SK-N-SH (cell line): ENCODE measurements at regions not wholly inside any gene's neighbourhood (a gene's known extent, or its start where the extent isn't known, plus 50 kb on each side); places are given as distances from the start of the nearest gene placed in this dataset.

Source experiments
- CTCF ChIA-PET: fragments of 300-600, 350-600 bp; formaldehyde crosslinking; extraction: SDS; loops from one replicate; lab custom pipeline; 2021; lab: Yijun Ruan, JAX
- POLR2A ChIA-PET: fragments of 350-600 bp; sonication (Branson Sonifier 250); formaldehyde crosslinking; extraction: SDS; loops from one replicate; lab custom pipeline; 2020; ENCODE audit warnings: antibody characterized with exemption, inconsistent platforms; lab: Yijun Ruan, JAX
- DNase-seq: peaks from one replicate; pipeline ENCODE4 v3.0.0; 2012
- H2AFZ ChIP-seq: fragments of 200-600 bp; sonication (generic); 2 replicates; pipeline ENCODE4 v1.8.1; 2016; ENCODE audit warnings: antibody characterized with exemption, mild to moderate bottlenecking, low read depth
- H3F3A ChIP-seq: fragments of 200-600 bp; sonication (generic); replicated peaks from 2 replicates; pipeline ENCODE3; 2016; ENCODE audit warnings: antibody characterized with exemption, mild to moderate bottlenecking; ENCODE audit not compliant: insufficient read depth
- H3K27ac ChIP-seq, 2 experiments: fragments of 200-500 bp in 1 of 2; fragments of 200-600 bp in 1 of 2; sonication (Bioruptor generic) in 1 of 2; sonication (generic), shearing (Covaris generic) in 1 of 2; 2 replicates each; pipeline versions ENCODE4 v1.5.1 to v1.6.1; 2014 to 2016; ENCODE audit warnings: low read depth in 2 of 2, inconsistent platforms in 1 of 2, low read length in 1 of 2, mild to moderate bottlenecking in 1 of 2, mixed read lengths in 1 of 2
- H3K27me3 ChIP-seq: fragments of 200-600 bp; sonication (generic), shearing (Covaris generic); 2 replicates; pipeline ENCODE4 v1.6.1; 2016; ENCODE audit warnings: mixed run types; ENCODE audit not compliant: insufficient read depth
- H3K36me3 ChIP-seq, 2 experiments: fragments of 200-500 bp in 1 of 2; fragments of 200-600 bp in 1 of 2; sonication (Bioruptor generic) in 1 of 2; sonication (generic) in 1 of 2; replicated peaks in 1 of 2; 2 replicates each; pipeline versions ENCODE3 to v1.5.1; 2014 to 2016; ENCODE audit warnings: low read length in 1 of 2, mild to moderate bottlenecking in 1 of 2; ENCODE audit not compliant: insufficient read depth in 2 of 2, control insufficient read depth in 1 of 2
- H3K4me1 ChIP-seq, 2 experiments: fragments of 200-500 bp in 1 of 2; fragments of 200-600 bp in 1 of 2; sonication (Bioruptor generic) in 1 of 2; sonication (generic), shearing (Covaris generic) in 1 of 2; 2 replicates each; pipeline versions ENCODE4 v1.5.1 to v1.6.1; 2014 to 2016; ENCODE audit warnings: low read depth in 1 of 2, low read length in 1 of 2, mixed run types in 1 of 2; ENCODE audit not compliant: insufficient read depth in 2 of 2, control insufficient read depth in 1 of 2
- H3K4me2 ChIP-seq: fragments of 200-600 bp; sonication (generic), shearing (Covaris generic); 2 replicates; pipeline ENCODE4 v1.6.1; 2017; ENCODE audit warnings: mixed run types
- H3K4me3 ChIP-seq, 2 experiments: fragments of 200-500 bp in 1 of 2; fragments of 200-600 bp in 1 of 2; sonication (Bioruptor generic) in 1 of 2; sonication (generic), shearing (Covaris generic) in 1 of 2; 2 replicates each; pipeline versions ENCODE4 v1.5.1 to v1.8.1; 2014 to 2016; ENCODE audit warnings: low read depth in 2 of 2, inconsistent platforms in 1 of 2, low read length in 1 of 2, mild to moderate bottlenecking in 1 of 2, mixed read lengths in 1 of 2, moderate library complexity in 1 of 2
- H3K79me2 ChIP-seq: fragments of 200-600 bp; sonication (generic); 2 replicates; pipeline ENCODE4 v1.8.1; 2017; ENCODE audit warnings: mild to moderate bottlenecking; ENCODE audit not compliant: insufficient read depth
- H3K9ac ChIP-seq: fragments of 200-600 bp; sonication (generic); 2 replicates; pipeline ENCODE4 v1.6.1; 2017; ENCODE audit warnings: mixed run types
- H3K9me2 ChIP-seq: fragments of 200-600 bp; sonication (generic); 2 replicates; pipeline ENCODE4 v1.6.1; 2017; ENCODE audit warnings: mixed run types
- H3K9me3 ChIP-seq: fragments of 200-600 bp; sonication (generic); 2 replicates; pipeline ENCODE4 v1.6.1; 2017; ENCODE audit warnings: mixed run types, mild to moderate bottlenecking, moderate library complexity
- H4K20me1 ChIP-seq: fragments of 200-600 bp; sonication (generic); 2 replicates; pipeline ENCODE4 v1.6.1; 2017; ENCODE audit warnings: mild to moderate bottlenecking, mixed run types; ENCODE audit not compliant: insufficient read depth
- EP300 ChIP-seq, 2 experiments: IDR thresholded peaks; 2 replicates each; pipeline versions ENCODE4 v1.4.0 to v1.6.1; 2012; ENCODE audit warnings: borderline replicate concordance in 1 of 2, low read depth in 1 of 2, low read length in 1 of 2
- FOSL2 ChIP-seq: IDR thresholded peaks from 2 replicates; pipeline ENCODE4 v1.4.0; 2012; ENCODE audit warnings: low read depth, mild to moderate bottlenecking, moderate library complexity, borderline replicate concordance
- FOXJ3 ChIP-seq: sonication (generic); formaldehyde crosslinking; IDR thresholded peaks from 2 replicates; pipeline ENCODE4 v1.5.1; 2020; ENCODE audit warnings: mild to moderate bottlenecking, missing genetic modification reagents
- FOXM1 ChIP-seq: IDR thresholded peaks from 2 replicates; pipeline ENCODE4 v1.4.0; 2012; ENCODE audit warnings: low read depth, mild to moderate bottlenecking
- IRF3 ChIP-seq: fragments of 150-350 bp; IDR thresholded peaks from 2 replicates; pipeline ENCODE4 v1.6.1; 2016; ENCODE audit warnings: mild to moderate bottlenecking, low read depth, low read length
- JUND ChIP-seq: IDR thresholded peaks from 2 replicates; pipeline ENCODE4 v1.4.0; 2012
- MAX ChIP-seq: IDR thresholded peaks from 2 replicates; pipeline ENCODE4 v1.4.0; 2012; ENCODE audit warnings: low read depth
- NRF1 ChIP-seq: IDR thresholded peaks from 2 replicates; pipeline ENCODE4 v1.6.1; 2012; ENCODE audit warnings: low read depth, mild to moderate bottlenecking, low read length
- PBX3 ChIP-seq: IDR thresholded peaks from 2 replicates; pipeline ENCODE4; 2012
- POLR2AphosphoS5 ChIP-seq: IDR thresholded peaks from 2 replicates; pipeline ENCODE4 v1.6.1; 2012; ENCODE audit warnings: low read depth, low read length
- RAD21 ChIP-seq: IDR thresholded peaks from 2 replicates; pipeline ENCODE4 v1.6.1; 2012; ENCODE audit warnings: mild to moderate bottlenecking, low read length
- RCOR1 ChIP-seq: fragments of 150-350 bp; IDR thresholded peaks from 2 replicates; pipeline ENCODE4 v1.6.1; 2017; ENCODE audit warnings: antibody characterized with exemption, low read length
- RFX5 ChIP-seq: IDR thresholded peaks from 2 replicates; pipeline ENCODE4 v1.6.1; 2012; ENCODE audit warnings: mild to moderate bottlenecking, improper control_type of control experiment, low read length
- RXRA ChIP-seq: IDR thresholded peaks from 2 replicates; pipeline ENCODE4 v1.4.0; 2012; ENCODE audit warnings: low read depth, mild to moderate bottlenecking, borderline replicate concordance
- TAF1 ChIP-seq: IDR thresholded peaks from 2 replicates; pipeline ENCODE4 v1.6.1; 2012; ENCODE audit warnings: low read depth, mild to moderate bottlenecking, low read length, moderate library complexity, borderline replicate concordance
- USF2 ChIP-seq: fragments of 150-350 bp; IDR thresholded peaks from 2 replicates; pipeline ENCODE4 v1.6.1; 2017; ENCODE audit warnings: antibody characterized with exemption, low read length, low read depth, borderline replicate concordance
- YY1 ChIP-seq: IDR thresholded peaks from 2 replicates; pipeline ENCODE4 v1.4.0; 2012; ENCODE audit warnings: low read depth, mild to moderate bottlenecking
- ZBTB33 ChIP-seq: IDR thresholded peaks from 2 replicates; pipeline ENCODE4 v1.4.0; 2012; ENCODE audit warnings: low read depth, borderline replicate concordance
- WGBS: methylation state at CpG from one replicate; pipeline ENCODE4 v1.1.6; 2017; ENCODE audit warnings: low lambda C conversion rate; 5-methylcytosine and 5-hydroxymethylcytosine counted together

GRCh38 chr12:118537481-118537917 lies 161.1 kb downstream of the SUDS3 start:
- Histone ChIP-seq H3F3A (no peaks in the 10 kb centered on the region), H3K9me3 (no peaks in the 10 kb centered on the region), H3K27me3 (no peaks in the 10 kb centered on the region), H3K9ac (no peak overlapping the region), H3K79me2 (no peaks in the 10 kb centered on the region), H3K27ac (no peak overlapping the region), H3K4me3 (no peak overlapping the region), H4K20me1 (no peaks in the 10 kb centered on the region), H3K9me2 (no peaks in the 10 kb centered on the region), H3K36me3 (no peaks in the 10 kb centered on the region)
- POLR2A ChIA-PET = no interaction called here
- 36% methylated on average over 10 of the region's 10 CpGs for WGBS
- TF ChIP-seq FOXJ3 (CRISPR knock-in tag) (no peak), RCOR1 (no peak), TAF1 (no peak), POLR2AphosphoS5 (no peak)
- TF ChIP-seq, all 33 proteins: peak for 0
- no peak overlapping the region for H3K4me2 ChIP-seq
- H3K4me1 ChIP-seq = no peaks in the 10 kb centered on the region
- H2AFZ ChIP-seq = no peak overlapping the region
- CTCF ChIA-PET = no interaction called here
- no peak for DNase-seq

GRCh38 chr12:118541071-118541470 lies 164.7 kb downstream of the SUDS3 start:
- POLR2A ChIA-PET = no interaction called here

More at GRCh38 chr12:118541071-118541470, 164.7 kb downstream of the SUDS3 start:
- Histone ChIP-seq H2AFZ (no peak overlapping the region), H3K4me3 (no peak overlapping the region), H3K4me1 (no peaks in the 10 kb centered on the region), H3K27me3 (no peaks in the 10 kb centered on the region), H3K9ac (no peak overlapping the region), H3F3A (no peaks in the 10 kb centered on the region), H4K20me1 (no peaks in the 10 kb centered on the region), H3K4me2 (no peak overlapping the region), H3K9me2 (no peaks in the 10 kb centered on the region)
- 24% methylated on average over 3 of the region's 3 CpGs for WGBS
- no peak for DNase-seq
- TF ChIP-seq RFX5 (no peak), NRF1 (no peak), IRF3 (no peak), FOSL2 (no peak), RXRA (no peak), FOXM1 (no peak), YY1 (no peak), FOXJ3 (CRISPR knock-in tag) (no peak), EP300 (IDR thresholded peaks at IDR 0.05; ENCODE audit: borderline replicate concordance in 1 of 2, low read depth in 1 of 2, low read length in 1 of 2) (no peak), RAD21 (no peak), JUND (no peak), TAF1 (no peak), RCOR1 (no peak), MAX (no peak), USF2 (no peak), ZBTB33 (no peak), PBX3 (no peak)
- TF ChIP-seq, all 33 proteins: peak for 0
- Histone ChIP-seq H3K79me2 (no peaks in the 10 kb centered on the region), H3K36me3 (no peaks in the 10 kb centered on the region), H3K9me3 (no peaks in the 10 kb centered on the region), H3K27ac (no peak overlapping the region)
- CTCF ChIA-PET = no interaction called here
